Activated gamma-delta T cell treated with Interleukin-2 at 50 U/mL for 16 hours (primary cell): ENCODE measurements at regions not wholly inside any gene's neighbourhood (a gene's known extent, or its start where the extent isn't known, plus 50 kb on each side); places are given as distances from the start of the nearest gene placed in this dataset.

Source experiments
- DNase-seq: peaks from one replicate; pipeline ENCODE4 v3.0.0-alpha.2; 2020

DNA sequence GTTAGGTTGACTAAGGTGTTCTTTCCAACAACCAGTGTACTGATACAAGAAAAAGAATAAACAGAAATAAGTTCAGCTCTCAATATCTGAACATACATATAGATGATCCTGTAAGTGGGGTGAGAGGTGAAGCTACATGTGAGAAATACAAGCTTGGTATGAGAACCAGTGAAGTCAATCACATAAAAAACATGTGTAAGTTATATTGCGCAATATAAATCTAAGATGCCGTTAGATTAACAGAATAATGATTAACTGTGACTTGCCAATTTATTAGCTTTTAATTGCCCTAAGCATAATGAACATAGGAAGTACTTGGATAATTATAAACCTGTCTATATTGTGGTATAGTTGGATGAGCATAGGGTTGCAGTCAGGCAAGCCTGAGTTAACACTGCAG is 1597.1 kb upstream of the GOT2 start:
- DNase-seq = no peak

DNA sequence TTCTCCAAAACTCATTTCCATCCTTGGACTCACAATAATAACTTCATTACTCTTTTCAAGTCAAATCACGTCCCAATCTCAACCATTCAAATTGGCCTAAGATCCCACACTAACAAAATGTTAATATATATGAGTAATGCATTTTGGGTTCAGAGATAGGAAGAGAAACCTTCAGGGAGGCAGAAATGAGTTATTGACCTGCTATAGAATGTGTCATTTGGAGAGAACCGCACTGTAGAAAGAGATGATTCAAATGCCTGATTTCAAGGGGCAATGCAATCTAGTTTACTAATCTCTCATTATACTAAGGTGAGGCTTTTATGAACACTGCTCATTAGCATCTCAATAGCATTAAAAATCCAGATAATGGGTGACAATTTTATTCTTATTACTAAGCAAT is 1595.0 kb upstream of the GOT2 start:
- no peak for DNase-seq

GRCh38 chr16:60328152-60328551 is 1594.0 kb upstream of the GOT2 start:
- DNase-seq = no peak

- no peak for DNase-seq
Observed at GRCh38 chr16:60318486-60318885, 1584.4 kb upstream of the GOT2 start.

DNA sequence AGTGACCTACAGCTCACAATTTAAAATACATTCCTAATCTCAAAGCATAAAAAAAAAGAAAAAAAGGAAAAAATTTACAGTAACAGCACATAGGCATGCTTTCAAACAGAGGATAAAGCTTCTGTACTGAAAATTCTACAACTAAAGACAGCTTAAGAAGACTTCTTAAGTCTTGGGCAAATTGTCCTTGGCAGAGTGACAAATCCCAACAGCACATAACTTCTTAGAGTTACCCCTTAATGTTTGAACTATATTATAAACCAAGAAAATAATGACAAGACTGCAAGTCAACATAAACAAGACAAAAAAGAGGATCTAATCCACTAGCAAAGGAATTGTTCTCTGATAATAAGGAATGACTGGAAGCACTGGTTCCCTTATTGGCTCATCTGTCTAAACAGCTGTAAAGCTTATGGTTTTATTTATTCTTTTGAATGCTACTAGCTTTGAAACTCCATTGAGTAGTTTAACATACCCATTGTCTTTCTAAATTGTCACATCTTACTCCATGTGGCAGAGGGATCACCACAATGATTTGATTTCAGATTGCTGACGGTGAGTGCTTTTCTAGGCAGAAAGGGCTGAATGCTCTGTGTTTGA is 1576.8 kb upstream of the GOT2 start:
- DNase-seq = no peak

GRCh38 chr16:60304720-60305119 is 1570.6 kb upstream of the GOT2 start:
- no peak for DNase-seq

GRCh38 chr16:60304066-60304465 is 1570.0 kb upstream of the GOT2 start:
- DNase-seq = no peak

- no peak for DNase-seq
Observed at GRCh38 chr16:60302676-60303075, 1568.6 kb upstream of the GOT2 start.

- DNase-seq = no peak
Observed at GRCh38 chr16:60302261-60302660, 1568.1 kb upstream of the GOT2 start.

DNA sequence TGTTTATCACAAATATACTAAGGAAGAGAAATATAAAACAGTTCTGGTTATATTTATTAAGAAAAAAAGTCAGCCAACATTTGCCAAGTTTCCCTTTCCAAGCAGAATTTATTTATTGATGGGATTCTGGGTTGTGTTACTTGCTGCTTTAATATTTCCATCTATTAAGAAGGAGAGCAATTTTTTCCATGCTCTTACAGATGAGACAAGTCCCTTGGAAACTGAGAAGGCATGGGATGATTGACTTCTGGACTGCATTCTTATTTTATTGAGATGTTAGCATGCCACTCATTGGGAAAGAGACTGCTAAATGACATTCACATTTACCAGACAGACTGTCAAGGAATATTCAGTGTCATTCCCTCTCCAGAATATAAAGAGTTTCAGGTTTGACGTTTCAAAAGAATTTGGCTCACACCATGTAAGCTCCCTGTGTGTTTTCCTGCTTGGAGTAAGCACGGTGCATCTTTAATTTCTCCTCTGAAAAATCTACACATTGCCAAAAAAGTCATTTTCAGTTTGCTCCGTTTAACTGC is 1565.2 kb upstream of the GOT2 start:
- DNase-seq = no peak

- no peak for DNase-seq
Observed at GRCh38 chr16:60295451-60295850, 1561.3 kb upstream of the GOT2 start.

DNA sequence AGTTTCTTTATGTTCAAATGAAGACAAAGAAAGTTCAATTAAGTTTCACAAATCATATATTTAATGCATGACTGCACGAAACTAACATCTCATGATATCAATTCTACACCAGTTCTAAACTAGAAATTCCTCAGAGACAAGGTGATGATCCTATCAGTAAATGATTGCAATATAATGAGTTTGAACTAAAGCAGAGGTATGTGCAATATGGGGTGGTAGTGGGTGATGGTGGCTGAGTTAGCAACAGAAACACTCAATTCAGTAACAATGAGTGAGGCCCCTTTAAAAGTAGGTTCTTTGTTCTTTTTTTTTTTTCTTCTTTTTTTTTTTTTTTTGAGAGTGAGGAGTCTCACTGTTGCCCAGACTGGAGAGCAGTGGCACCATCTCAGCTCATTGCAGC is 1551.7 kb upstream of the GOT2 start:
- no peak for DNase-seq

GRCh38 chr16:60279061-60279665 is 1545.0 kb upstream of the GOT2 start:
- no peak for DNase-seq

GRCh38 chr16:60274431-60275019 is 1540.4 kb upstream of the GOT2 start:
- DNase-seq = no peak

GRCh38 chr16:60271781-60272180 is 1537.7 kb upstream of the GOT2 start:
- DNase-seq = no peak

DNA sequence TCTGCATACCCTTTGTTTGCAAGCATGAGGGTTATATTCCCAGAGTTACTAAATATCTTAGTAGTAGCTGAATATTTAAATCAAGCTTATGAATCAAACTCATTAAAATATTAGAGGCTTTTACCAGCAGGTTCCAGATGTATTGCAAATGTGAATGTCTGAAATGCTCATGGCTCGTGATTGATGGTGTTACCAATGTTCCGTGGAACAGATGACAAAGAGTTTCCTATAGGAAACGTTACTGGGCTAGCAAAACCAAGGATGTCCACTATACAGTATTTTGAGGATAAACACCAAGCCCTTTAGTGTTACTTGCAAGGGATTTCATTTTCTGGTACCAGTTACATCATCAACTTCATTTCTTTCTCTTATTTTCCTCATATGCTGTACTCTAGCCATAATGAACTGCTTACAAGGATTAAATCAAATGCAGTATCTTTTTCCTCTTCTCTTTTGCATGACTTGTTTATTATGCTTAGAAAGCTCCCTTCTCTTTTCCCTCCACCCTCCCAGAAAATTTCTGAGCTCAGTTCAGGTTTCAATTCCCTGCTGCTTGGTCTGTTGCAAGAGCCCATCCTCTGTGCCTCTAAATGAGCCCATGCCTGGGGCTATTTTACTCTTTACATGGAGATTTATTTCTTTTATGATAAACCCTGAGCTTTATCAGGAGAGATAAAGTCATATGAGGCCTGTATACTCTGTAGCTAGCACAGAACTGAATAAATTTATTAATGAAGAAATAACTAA is 1537.1 kb upstream of the GOT2 start:
- no peak for DNase-seq

DNA sequence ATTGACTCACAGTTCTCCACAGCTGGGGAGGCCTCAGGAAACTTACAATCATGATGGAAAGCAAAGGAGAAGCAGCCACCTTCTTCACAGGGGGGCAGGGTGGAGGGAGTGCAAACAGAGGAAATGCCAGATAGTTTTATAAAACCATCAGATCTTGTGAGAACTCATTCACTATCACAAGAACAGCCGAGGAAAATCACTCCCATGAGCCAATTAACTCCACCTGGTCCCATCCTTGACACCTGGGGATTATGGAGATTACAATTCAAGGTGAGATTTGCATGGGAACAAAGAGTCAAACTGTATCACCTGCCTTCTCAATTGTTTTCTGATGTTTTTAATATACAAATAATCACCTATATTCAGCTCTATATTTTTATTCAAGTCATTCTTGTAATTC is 1527.3 kb upstream of the GOT2 start:
- no peak for DNase-seq

DNA sequence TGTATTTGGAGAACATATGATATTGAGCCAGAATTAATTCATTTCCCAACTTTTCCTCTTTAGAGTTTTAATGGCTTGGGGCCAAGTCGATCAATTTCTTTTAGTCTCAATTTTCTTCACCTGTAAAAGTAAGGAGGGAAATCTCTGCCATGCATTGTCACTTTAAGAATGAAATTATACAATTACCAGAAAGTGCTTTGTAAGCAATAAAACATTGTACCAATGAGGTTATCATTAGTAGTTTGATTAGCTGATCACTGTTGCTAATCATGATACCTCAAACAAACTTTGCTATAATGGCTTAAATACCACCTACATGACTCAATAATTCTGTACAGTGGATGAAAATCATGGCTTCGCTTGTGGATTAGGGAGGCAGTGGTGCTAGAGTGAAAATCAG is 1525.8 kb upstream of the GOT2 start:
- no peak for DNase-seq

- DNase-seq = no peak
Observed at GRCh38 chr16:60246086-60246485, 1512.0 kb upstream of the GOT2 start.

DNA sequence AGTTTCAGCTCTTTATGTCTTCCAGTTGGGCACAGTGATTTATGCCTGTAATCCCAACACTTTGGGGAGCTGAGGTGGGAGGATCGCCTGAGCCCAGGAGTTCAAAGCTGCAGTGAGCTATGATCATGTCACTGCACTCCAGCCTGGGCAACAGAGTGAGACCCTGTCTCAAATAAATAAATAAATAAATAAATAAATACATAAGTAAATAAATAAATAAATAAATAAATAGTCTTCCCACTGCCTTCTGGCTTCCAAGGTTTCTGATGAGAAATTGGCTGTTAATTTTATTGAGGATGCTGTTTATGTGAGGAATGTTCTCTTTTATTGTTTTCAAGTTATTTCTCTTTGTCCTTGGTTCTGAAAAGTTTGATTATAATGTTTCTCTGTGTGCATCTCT is 1507.6 kb upstream of the GOT2 start:
- DNase-seq = no peak

GRCh38 chr16:60230666-60231065 is 1496.5 kb upstream of the GOT2 start:
- DNase-seq = no peak

DNA sequence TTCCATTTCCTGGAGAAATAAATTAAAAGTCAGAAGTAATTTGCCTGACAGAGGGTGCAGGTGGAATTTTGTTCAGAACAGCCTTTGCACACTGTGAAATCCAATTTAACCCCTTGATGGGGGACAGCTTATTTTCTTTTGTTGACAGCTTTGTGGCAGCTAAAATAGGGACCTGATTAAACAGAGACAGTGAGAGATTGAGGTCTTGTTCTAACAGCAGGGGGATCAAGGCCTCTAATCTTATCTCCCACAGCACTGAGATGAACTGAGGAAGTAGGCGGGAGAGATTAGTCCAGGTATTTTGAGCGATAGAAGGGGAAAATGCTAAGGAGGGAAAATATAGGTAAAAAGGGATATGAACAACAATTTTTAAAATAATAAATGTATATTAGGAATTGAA is 1491.4 kb upstream of the GOT2 start:
- DNase-seq = no peak

DNA sequence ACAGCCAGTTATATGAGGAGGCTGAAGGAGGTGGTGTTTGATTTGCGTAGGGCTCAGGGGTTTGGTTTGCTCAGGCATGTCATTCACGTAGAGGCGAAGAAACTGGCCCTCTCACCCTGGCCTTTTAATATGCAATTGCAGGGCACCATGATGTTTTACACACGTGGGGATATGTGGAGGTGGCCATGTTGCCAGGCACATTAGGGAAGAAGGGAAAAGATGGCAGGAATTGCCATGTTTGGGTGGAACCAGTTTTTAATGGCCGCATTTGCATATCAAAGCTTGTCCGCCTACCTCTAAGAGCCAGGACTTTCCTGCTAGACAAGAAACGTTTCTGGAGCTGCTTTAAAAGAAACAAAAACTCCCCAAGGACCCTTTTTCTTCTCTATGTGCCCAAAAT is 1483.7 kb upstream of the GOT2 start:
- no peak for DNase-seq

DNA sequence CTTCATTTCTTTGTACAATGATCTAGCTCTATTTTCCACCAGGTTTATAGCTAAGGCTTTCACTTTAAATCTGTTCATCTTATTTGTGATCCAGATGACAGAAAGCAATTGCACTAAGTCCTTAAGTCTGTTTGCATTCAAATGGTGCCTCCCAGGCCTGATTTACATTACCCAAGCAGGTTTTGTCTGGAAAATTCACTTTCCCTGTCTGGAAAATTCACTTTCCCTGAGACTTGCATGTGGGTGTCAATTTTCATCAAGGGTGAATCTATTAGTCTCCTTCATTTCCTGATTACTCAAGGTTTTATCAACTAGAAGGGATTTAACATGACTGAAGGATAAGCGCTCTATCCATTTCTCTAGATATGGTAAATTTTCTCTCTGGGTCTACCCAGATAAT is 1480.2 kb upstream of the GOT2 start:
- no peak for DNase-seq
